Brain microvascular endothelial cell (primary cell): ENCODE measurements at regions not wholly inside any gene's neighbourhood (a gene's known extent, or its start where the extent isn't known, plus 50 kb on each side); places are given as distances from the start of the nearest gene placed in this dataset.

Experiments
- DNase-seq: peaks from one replicate; pipeline ENCODE4 v3.0.0-alpha.2; 2020
- H3K27ac ChIP-seq: fragments of 250-450 bp; sonication (Bioruptor Pico); 2 replicates; pipeline ENCODE4 v1.5.1; 2020; ENCODE audit warnings: mild to moderate bottlenecking, moderate library complexity
- H3K27me3 ChIP-seq: fragments of 250-450 bp; sonication (Bioruptor Pico); replicated peaks from 2 replicates; pipeline ENCODE4 v1.5.1; 2020; ENCODE audit warnings: mild to moderate bottlenecking
- H3K36me3 ChIP-seq: fragments of 250-450 bp; sonication (Bioruptor Pico); replicated peaks from 2 replicates; pipeline ENCODE4 v1.5.1; 2020; ENCODE audit warnings: mild to moderate bottlenecking
- H3K4me3 ChIP-seq: 2 replicates; pipeline ENCODE4 v1.5.1; 2011; ENCODE audit warnings: low read depth, mild to moderate bottlenecking, control low read depth, low read length, moderate library complexity
- in situ Hi-C: cut with HindIII; loops from 2 replicates; pipeline ENCODE4 v1.10.0; 2017; ENCODE audit warnings: low sequenced_read_pairs, low pct_ligation_motif_present
- TF ChIP-seq, protein P1 (sequence below): IDR thresholded peaks from 2 replicates; pipeline ENCODE4 v1.5.1; 2011; ENCODE audit warnings: low read depth, mild to moderate bottlenecking, moderate library complexity, low read length, control low read depth, inconsistent platforms; ENCODE audit errors: missing control alignments

DNA sequence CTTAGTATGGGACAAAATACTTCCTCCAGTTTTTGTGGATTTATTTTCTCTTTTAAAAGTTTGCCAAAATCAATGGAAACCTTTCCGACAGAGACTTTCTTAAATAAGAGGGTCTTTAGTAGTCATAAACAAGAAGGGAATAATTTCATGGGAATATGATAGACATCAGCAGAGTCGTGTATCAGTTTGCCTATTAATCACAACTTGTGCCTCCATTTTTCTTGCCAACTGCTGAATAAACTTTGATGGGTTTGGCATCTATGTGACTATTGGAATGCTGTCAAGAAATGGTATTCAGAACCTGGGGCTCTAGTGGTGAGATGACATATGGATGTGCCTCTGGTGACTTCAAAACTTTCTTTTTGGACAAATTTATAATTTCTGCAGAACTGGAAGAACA is 1668.2 kb downstream of the MAT2B start:
- H3K27me3 ChIP-seq, result no peaks in the 10 kb centered on the region
- no peak overlapping the region for H3K27ac ChIP-seq
- no peak for DNase-seq
- in situ Hi-C loops, result no loop called here
- no peak overlapping the region for H3K4me3 ChIP-seq
- H3K36me3 ChIP-seq, result no peaks in the 10 kb centered on the region
- TF ChIP-seq, protein P1, sequence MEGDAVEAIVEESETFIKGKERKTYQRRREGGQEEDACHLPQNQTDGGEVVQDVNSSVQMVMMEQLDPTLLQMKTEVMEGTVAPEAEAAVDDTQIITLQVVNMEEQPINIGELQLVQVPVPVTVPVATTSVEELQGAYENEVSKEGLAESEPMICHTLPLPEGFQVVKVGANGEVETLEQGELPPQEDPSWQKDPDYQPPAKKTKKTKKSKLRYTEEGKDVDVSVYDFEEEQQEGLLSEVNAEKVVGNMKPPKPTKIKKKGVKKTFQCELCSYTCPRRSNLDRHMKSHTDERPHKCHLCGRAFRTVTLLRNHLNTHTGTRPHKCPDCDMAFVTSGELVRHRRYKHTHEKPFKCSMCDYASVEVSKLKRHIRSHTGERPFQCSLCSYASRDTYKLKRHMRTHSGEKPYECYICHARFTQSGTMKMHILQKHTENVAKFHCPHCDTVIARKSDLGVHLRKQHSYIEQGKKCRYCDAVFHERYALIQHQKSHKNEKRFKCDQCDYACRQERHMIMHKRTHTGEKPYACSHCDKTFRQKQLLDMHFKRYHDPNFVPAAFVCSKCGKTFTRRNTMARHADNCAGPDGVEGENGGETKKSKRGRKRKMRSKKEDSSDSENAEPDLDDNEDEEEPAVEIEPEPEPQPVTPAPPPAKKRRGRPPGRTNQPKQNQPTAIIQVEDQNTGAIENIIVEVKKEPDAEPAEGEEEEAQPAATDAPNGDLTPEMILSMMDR, result no peak

DNA sequence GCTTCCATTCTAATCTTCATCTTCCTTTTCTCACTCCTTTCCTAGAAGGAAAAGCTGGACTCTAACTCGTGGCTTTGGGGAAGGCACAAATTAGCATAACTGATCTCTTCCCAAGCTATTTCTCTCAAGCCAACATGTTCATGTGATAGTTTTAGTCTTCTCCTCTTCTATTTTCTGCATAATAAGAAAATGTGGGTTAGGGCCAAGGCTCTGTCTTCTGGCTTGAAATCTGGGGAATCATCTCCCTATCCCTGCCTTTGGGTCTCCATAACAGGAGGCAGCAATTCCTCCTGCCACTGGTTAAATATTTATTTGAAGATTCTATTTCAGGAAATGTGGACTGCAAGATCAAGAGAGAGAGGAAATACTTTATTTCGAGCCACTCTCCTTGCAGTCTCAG is 1669.6 kb downstream of the MAT2B start:
- DNase-seq, result no peak
- no peak overlapping the region for H3K27ac ChIP-seq
- H3K36me3 ChIP-seq, result no peaks in the 10 kb centered on the region
- H3K4me3 ChIP-seq, result no peak overlapping the region
- in situ Hi-C loops, result no loop called here
- no peaks in the 10 kb centered on the region for H3K27me3 ChIP-seq
- TF ChIP-seq, protein P1, result no peak

DNA sequence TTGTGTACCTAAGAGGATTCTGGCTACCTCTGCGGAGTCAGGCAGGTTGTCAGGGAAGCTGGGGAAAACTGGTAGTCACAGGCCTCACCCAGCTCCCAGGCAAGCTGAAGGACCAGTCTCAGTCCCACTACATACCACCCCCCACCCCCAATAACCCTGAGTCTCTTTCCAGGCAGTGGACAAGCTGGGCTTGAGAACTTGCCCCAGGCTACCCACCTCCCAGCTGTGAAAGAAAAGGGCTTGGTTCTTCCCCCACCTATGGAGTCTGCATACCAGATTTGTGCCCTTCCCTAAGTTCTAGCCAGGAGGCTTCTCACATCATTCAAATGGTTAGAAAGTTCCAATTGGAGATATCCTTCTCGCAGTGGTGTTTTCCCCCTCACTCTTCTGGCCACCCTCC is 1678.8 kb downstream of the MAT2B start:
- TF ChIP-seq, protein P1, result no peak
- no peaks in the 10 kb centered on the region for H3K36me3 ChIP-seq
- in situ Hi-C loops, result no loop called here

DNA sequence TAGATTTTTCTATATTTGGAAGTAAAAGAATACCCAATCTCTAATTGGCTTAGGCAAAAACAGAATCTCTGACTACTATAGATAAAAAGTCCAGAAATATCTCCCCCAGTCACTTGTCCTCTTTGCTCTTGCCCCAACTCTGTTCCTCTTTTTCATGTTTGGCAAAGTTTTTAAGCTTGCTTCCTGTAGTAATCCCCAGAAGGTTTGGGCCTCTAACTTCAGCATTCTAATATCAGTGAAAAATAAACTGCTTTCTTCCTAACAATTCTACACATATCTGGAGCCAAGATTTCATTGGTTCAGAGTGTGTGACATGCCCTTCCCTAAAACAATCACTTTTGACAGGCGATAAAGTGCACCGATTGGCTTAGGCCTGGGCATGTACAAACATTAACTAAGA is 1680.3 kb downstream of the MAT2B start:
- in situ Hi-C loops, result no loop called here
- H3K4me3 ChIP-seq, result no peak overlapping the region
- TF ChIP-seq, protein P1, result no peak
- no peaks in the 10 kb centered on the region for H3K27me3 ChIP-seq
- no peak for DNase-seq
- H3K36me3 ChIP-seq, result no peaks in the 10 kb centered on the region
- no peak overlapping the region for H3K27ac ChIP-seq

More for the DNA sequence above, 1678.8 kb downstream of the MAT2B start:
- H3K4me3 ChIP-seq, result no peak overlapping the region
- H3K27me3 ChIP-seq, result no peaks in the 10 kb centered on the region
- H3K27ac ChIP-seq, result no peak overlapping the region
- DNase-seq, result no peak

DNA sequence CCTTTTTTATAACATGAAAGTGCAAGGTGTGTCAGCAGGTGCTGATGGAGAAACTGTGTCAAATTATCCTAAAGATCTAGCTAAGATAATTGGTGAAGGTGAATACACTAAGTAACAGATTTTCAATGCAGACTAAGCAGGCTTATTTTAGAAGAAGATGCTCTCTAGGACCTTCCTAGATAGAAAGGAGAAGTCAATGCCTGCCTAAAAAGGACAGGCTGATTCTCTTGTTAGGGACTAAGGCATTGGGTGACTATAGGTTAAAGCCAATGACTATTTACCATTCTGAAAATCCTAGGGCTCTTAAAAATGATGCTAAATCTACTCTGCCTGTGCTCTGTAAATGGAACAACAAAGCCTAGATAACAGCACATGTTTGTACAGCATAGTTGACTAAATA is 1682.4 kb downstream of the MAT2B start:
- in situ Hi-C loops, result no loop called here
- TF ChIP-seq, protein P1, result no peak
- no peaks in the 10 kb centered on the region for H3K36me3 ChIP-seq
- H3K27me3 ChIP-seq, result no peaks in the 10 kb centered on the region
- no peak overlapping the region for H3K27ac ChIP-seq
- H3K4me3 ChIP-seq, result no peak overlapping the region
- DNase-seq, result no peak

DNA sequence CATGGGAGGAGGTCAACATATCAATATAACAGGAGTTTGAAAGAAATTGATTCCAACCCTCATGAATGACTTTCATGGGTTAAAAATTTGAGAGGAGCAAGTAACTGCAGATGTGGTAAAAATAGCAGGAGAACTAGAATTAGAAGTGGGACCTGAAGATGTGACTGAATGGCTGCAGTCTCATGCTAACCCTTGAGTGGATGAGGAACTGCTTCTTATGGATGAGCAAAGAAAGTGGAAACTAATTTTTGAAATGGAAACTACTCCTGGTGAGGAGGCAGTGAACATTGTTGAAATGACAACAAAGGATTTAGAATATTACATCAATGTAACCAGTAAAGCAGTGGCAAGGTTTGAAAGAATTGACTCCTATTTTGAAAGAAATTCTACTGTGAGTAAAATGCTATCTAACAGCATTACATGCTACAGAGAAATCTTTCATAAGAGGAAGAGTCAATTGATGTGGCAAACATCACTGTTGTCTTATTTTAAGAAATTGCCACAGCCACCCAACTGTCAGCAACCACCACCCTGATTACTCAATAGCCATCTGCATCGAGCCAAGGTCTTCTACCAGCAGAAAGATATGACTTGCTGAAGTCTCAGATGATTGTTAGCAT is 1683.2 kb downstream of the MAT2B start:
- DNase-seq, result no peak
- Histone ChIP-seq H3K36me3 (no peaks in the 10 kb centered on the region), H3K27me3 (no peaks in the 10 kb centered on the region), H3K4me3 (no peak overlapping the region), H3K27ac (no peak overlapping the region)
- TF ChIP-seq, protein P1, result no peak
- in situ Hi-C loops, result no loop called here
